GM12865 (cell line): ENCODE measurements at regions not wholly inside any gene's neighbourhood (a gene's known extent, or its start where the extent isn't known, plus 50 kb on each side); places are given as distances from the start of the nearest gene placed in this dataset.

Experiments
- DNase-seq: peaks from one replicate; pipeline ENCODE4 v3.0.0; 2010; ENCODE audit warnings: low read depth
- H3K4me3 ChIP-seq: 2 replicates; pipeline ENCODE4 v1.5.1; 2011; ENCODE audit warnings: mild to moderate bottlenecking, low read depth, low read length, control low read depth
- CTCF ChIP-seq: IDR thresholded peaks from 2 replicates; pipeline ENCODE4 v1.5.1; 2011; ENCODE audit warnings: low read length, control low read depth, low read depth, inconsistent platforms; ENCODE audit not compliant: insufficient read depth; ENCODE audit errors: missing control alignments

GRCh38 chr3:160150066-160150465 lies 75.2 kb upstream of the C3orf80 start:
- TF ChIP-seq CTCF: no peak
- no peak for DNase-seq
- no peak overlapping the region for H3K4me3 ChIP-seq

GRCh38 chr3:160150525-160150924 lies 74.7 kb upstream of the C3orf80 start:
- no peak for TF ChIP-seq CTCF
- no peak for DNase-seq
- no peak overlapping the region for H3K4me3 ChIP-seq

GRCh38 chr3:160152638-160153037 lies 72.6 kb upstream of the C3orf80 start:
- no peak overlapping the region for H3K4me3 ChIP-seq
- no peak for DNase-seq
- TF ChIP-seq CTCF: no peak

- TF ChIP-seq CTCF: no peak
- DNase-seq: no peak
- no peak overlapping the region for H3K4me3 ChIP-seq
These were observed 71.2 kb upstream of the C3orf80 start for GRCh38 chr3:160154033-160154432.

GRCh38 chr3:160154596-160154995 lies 70.6 kb upstream of the C3orf80 start:
- H3K4me3 ChIP-seq: no peak overlapping the region
- no peak for DNase-seq
- no peak for TF ChIP-seq CTCF

- no peak for TF ChIP-seq CTCF
- H3K4me3 ChIP-seq: no peak overlapping the region
- no peak for DNase-seq
These were observed 67.9 kb upstream of the C3orf80 start for GRCh38 chr3:160157321-160157720.

- TF ChIP-seq CTCF: no peak
- DNase-seq: no peak
- no peak overlapping the region for H3K4me3 ChIP-seq
These were observed 65.9 kb upstream of the C3orf80 start for GRCh38 chr3:160159341-160159740.
